GM19035 (cell line): ENCODE measurements at regions not wholly inside any gene's neighbourhood (a gene's known extent, or its start where the extent isn't known, plus 50 kb on each side); places are given as distances from the start of the nearest gene placed in this dataset.

Experiments used
- ATAC-seq: cut with Tn5 transposase; IDR thresholded peaks from one replicate; pipeline ENCODE4 v1.9.1; 2021; ENCODE audit not compliant: unreplicated experiment

DNA sequence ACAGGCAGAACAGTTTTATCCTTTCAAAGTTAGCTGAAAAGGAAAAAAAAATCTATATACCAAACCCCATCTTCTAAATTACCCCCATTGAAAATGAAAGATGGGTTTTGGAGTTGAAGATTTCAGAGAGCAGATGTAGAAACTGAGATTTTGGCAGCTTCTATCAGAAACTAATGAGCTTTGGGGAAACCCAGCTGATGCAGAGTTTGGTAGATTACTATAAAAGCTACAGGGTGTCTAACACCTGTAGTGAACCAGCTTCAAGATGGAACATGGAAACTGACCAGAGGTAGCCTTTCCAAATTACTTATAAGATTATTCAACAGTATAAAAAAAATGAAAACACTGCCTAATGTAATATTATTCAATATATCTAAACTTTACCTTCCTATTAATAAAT, 583.1 kb downstream of the XIRP2 start:
- ATAC-seq = peak; percentile 46

DNA sequence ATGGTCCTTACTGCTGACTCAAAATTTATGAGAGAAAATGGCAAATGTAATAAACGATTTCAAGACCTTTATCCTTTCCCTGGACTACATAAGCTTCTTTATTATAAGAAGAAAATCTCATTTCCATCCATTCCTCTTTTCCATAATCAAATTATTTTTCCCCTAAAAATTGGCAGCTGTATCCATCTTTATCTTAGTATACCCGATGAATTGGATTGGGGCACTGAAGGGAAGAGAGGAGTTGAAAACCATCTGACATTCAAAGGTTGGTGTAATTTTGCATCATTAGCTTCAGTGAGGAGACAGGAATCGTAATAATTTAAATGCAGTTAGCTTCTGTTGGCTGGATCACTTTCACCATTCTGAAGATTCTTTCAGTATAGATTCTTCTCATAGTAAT, 574.1 kb downstream of the XIRP2 start:
- no peak for ATAC-seq

DNA sequence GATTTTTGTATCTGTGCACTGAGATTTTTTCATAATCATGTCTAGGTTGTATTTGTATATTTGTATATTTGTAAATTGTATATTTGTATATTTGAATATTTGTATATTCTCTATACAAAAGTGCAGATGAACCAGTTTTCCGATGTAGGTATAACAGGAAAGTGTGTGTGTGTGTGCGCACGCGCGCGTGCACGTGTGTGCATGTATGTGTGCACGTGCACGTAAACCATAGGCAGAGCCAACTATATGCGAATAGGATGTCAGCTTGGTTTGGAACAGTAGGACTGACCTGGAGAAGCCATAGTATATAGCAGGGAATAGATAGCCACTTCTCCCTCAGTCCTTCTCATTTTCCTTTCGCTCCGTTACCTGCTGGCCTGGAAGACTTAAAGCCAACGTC, 565.8 kb downstream of the XIRP2 start:
- ATAC-seq = no peak

DNA sequence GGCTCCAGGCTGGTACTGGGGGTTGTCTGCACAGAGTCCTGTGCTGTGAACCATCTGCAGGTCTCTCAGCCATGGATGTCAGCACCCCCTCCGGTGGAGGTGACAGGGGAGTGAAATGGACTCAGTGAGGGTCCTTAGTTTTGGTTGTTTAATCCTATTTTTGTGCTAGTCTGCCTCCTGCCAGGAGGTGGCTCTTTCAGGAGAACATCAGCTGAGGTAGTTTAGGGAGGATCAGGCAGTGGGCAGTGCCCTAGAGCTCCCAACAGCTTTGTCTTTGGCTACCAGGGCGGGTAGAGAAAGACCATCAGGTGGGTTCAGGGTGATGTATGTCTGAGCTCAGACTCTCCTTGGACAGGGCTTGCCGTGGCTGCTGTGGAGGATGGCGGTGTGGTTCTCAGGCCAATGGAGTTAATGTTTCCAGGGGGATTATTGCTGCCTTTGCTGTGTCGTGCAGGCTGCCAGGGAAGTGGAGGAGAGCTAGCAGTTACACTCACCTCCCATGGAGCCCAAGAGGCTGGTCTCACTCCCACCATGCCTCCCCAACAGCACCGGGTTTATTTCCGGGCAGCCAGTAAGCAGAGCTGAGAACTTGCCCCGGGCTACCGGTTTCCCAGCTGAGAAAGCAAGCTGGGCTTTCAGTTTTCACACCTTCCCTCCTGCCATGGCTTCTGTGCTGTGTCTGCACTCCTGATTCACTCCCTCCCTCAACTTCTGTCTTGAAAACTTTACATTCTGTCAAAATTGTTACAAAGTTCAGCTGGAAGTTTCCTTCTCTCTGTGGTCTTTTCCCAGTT, 563.4 kb downstream of the XIRP2 start:
- ATAC-seq = no peak

DNA sequence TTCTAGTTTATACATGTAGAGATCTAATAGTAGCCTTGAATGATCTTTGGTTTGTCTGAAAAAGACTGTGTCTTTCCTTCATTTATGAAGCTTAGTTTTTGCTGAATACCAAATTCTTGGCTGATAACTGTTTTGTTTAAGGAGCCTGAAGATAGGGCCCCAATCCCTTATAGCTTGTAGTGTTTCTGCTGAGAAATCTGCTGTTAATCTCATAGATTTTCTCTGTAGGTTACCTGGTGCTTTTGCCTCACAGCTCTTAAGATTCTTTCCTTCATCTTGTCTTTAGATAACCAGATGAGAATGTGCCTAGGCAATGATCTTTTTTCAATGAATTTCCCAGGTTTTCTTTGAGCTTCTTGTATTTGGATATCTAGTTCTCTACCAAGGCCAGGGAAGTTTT, 562.1 kb downstream of the XIRP2 start:
- no peak for ATAC-seq

DNA sequence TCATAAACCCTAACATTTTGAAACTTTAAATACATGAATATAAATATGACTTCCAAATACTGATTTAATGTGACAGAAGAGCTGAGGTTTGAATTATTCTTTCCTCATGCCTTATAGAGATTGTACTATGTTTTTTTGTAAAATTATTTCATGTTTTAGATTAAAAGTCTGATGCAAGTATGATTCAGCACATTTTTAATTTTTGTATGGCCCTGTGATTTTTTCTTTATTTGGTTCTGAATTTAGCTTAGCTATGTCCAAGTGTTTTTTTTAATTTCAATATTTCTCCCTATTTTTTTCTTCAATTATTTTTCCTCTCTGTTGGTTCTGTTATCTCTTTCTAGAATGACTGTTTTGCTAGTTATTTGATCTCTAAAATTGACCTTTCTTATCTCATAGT, 552.1 kb downstream of the XIRP2 start:
- no peak for ATAC-seq

DNA sequence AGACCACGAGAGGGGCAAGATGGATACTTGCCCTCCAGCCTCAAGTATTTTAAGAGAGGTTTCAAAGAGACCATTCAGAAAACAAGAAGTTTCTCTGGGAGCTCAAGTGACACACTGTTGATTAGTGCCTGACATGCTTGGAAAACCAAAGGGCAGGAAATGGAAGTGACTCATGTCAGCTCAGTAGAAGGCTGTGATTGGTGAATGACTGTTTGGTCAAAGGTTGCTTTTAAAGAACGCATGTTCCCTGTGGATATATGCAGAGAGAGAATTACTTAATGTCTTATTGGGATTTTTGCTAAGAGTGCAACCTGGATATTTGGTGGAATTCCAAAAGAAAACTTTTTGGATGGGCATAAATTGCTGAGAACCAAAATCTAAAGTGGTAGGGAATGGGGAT, 549.9 kb downstream of the XIRP2 start:
- no peak for ATAC-seq

DNA sequence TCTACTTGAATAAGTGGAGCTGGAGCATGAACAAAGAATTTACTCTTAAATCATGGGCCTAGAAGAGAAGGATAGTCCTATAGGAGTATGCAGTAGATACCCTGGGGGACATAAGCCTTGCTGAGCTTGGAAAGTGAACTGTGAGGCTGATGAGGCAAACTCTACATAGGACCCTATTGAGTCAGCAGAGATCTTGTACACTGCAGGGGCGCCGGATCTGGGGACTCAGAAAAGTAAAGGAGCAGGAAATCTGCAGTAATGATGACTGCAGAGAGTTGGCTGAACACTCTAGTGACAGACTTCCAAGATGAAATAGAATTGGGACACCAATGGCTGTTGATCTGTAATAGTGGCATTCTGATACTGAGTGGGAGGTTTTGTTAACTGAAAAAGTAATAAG, 543.7 kb downstream of the XIRP2 start:
- ATAC-seq = no peak

DNA sequence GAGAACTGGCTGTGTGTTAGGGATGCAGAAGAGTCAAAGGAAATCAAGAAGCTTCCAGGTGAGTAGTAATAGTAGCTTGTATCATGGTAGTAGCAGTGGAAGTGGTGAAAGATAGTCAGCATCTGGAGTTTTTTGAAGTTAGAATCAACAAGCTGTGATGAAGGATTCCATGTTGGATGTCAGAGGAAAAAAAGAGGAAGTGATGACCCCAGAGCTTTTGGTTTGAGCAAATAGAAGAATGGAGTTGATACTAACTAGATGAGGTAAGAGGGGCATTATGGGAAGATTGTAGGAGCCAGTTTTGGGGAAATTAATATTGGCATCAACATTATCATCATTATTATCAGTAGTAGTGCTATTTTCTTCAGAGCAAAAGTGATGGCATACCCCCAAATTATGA, 542.2 kb downstream of the XIRP2 start:
- no peak for ATAC-seq

DNA sequence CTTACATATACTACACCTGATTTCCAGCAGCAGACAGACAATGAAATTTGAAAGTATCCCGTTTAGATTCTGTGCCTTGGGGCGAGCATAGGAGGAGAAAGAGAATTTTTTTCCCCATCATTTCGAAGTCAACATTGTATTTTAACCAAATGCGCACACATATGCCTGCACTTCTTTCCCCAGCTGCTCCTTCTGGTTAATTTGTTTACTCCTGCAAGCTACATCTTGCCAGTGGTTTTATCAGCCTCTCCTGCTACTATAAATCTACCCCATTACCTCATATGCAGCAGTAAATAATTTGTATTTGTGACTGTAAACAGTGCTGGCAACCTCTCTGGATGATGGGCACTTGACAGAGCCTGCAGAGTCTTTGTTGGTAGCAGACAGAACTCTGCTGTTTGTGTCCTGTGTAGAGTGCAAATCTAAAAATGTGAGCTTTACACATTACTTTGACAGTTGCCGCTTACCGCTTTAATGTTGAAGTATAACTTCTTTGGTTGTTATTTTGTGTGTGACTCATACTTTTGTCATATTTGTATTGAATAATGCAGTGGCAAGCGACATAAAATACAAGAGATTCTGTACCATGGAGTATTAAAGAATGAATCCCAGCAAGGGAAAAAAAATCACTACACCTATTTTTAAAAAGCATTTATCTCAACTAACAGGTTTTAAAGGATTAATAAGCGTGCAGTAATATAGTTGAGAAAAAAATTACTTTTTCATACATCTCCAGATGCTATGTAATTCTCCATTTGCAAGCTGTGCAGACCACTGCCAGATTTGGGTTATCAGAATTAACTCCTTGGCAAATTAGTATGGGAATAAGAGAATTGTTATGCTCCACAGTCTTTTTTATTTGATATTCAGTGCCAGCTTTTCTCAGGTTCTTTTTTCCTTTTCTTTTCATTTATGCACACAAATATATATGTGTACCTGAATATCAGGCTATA, 536.8 kb downstream of the XIRP2 start:
- no peak for ATAC-seq

DNA sequence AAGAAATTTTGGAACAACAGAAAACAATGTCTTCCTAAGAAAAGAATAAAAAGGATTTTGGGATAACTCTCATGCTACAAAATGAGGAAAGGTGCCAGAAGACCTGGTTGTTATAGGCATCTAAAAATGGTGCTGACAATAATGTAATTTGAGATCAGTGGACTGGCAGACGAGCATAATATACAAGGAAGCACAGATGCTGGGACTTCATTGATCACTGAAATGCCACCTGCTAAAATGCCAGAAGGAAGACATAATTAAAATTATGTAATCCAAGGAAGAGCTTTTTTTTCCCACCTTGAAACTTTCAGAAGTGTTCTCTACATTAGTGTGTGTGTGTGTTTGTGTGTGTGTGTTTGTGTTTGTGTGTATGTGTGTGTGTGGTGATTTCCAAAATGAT, 535.9 kb downstream of the XIRP2 start:
- ATAC-seq = no peak

DNA sequence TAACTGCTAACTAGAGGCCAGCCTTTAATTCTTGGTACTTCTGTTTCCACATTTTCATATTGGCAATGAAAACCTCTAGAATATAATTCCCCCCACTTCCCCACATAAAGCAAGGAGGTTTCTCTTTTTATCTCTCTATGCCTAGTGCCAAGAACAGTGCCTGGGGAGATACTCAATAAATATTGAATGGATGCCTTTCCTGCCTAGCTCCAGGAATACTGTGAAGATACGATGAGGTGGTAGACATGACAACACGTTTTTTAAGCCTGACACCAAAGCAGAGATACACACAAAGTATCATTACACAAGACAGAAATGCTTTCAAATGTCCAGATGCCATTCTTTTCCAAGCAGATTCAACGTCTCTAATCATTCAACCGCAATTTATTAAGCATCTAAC, 535.5 kb downstream of the XIRP2 start:
- ATAC-seq = no peak

DNA sequence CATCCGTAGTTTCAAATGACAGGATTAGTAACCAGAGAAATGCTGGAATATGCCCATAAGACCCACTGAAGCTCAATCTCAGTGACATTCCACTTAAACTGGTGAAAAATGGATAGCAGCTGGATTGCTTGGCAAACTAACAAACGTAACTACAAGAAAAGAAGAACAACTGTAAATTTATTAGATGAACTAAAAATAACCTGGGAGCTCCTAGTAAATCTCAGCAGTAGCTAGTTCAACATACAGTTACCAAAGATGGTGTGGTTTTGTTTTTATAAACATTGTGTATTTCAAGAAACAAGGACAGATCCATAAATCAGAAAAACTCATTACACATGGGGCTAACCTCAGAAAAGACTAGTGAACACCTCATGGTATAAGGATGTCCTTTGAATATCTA, 531.9 kb downstream of the XIRP2 start:
- no peak for ATAC-seq

DNA sequence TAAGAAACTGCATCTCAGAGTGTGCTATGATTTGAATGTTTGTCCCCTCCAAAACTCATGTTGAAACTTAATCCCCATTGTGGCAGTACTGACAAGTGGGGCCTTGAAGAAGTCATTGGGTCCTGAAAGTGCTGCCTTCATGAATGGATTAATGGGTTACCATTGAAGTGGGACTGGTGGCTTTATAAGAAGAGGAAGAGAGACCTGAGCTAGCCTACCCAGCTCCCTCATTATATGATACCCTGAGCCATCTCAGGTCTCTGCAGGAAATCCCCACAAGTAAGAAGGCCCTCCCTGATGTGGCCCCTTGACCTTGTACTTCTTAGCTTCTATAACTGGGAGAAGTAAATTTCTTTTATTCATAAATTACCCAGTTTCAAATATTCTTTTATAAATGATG, 526.8 kb downstream of the XIRP2 start:
- ATAC-seq = no peak

DNA sequence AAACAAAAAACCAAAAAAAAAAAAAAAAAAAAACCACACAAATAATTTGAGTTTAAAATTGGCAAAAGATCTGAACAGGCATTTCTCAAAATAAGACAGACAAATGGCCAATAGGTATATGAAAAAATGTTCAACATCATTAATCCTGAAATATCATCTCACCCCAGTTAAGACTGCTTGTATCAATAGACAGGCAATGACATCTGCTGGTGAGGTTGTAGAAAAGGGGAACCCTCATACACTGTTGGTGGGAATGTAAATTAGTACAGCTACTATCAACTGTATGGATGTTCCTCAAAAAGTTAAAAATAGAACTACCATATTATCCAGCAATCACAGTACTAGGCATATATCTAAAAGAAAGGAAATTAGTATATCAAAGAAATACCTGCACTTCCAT, 523.1 kb downstream of the XIRP2 start:
- ATAC-seq = no peak

DNA sequence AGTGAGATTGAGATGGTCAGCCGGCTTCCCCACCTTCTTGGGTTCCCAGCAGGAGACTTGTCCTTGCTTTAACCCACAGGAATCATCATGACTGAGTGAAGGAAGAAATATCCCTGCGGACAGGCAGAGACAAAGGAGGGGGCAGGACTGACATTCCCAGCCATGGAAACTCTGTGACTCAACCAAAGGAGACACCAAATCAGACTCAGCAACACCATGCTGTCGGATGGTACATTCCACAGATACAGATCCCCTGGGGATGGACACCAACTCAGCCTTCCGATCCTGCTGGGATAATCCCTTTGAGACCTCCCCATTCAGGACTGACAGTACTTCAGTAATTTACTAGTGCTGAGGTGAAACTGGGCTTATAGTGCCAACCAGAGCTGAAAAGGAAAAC, 518.3 kb downstream of the XIRP2 start:
- ATAC-seq = no peak

DNA sequence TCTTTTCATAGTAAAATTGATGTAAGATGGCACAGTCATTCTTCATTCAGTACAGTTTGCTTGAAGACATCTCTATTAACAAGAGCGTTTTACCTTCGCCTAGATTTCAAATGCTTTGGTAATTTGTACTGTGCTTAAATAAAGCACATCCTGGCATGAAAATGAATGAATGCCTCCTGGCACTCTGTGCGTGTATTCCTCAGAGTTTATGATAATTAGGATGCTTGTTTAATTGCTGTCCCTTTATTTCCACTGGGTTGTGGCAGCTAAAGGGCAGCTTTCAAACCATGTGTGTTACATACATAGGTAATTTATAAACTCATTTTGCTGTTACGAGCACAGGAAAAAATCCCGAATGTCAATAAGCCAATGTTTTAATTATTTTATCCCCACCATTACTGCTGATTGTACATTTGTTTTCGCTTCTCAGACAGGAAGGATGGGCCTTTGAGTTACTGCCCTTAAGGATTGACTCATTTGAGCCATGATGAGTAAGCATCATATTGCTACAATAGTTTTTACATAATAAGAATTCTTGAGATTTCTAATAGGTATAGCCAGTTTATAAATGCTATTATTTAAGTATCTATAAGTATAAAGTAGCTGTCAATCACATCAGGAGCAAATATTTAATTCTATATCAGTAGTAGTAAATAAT, 516.5 kb downstream of the XIRP2 start:
- ATAC-seq = no peak

DNA sequence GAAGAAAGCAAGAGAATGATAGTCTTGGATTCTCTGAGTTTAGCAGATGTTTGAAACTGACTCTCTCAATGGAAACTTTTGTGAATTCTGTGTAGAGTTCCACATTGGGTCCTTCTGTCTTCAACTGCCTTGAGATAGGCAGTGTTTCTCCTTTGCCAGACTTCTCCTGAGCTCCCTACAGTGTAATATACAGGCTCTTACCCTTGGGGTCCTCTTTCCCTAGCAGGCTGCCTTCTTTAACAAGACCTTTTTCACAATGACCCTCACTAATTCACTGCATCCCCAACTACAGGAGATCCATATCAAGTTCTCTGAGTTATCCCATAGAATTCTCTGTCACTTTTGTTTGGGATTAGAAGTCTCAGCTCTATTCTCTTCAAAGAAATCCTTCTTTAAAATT, 513.0 kb downstream of the XIRP2 start:
- ATAC-seq = no peak

DNA sequence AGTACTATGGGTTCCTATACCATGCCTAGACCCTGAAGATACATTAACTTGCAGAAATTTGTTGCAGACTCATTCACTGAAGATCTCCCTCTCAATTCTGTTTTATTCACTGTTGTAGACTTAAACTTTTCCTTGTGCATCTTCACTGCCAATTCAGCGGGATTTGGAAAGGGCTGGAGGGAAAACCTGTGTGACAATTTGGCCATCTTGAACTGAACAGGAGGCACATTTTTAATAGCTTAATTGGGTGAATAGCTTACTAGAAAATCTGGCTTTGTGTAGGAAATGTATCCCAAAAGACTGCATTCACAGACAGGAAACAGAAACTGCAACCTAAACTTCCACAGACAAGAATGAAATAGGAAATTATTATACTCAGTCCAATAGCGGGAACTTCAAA, 512.3 kb downstream of the XIRP2 start:
- ATAC-seq = no peak

DNA sequence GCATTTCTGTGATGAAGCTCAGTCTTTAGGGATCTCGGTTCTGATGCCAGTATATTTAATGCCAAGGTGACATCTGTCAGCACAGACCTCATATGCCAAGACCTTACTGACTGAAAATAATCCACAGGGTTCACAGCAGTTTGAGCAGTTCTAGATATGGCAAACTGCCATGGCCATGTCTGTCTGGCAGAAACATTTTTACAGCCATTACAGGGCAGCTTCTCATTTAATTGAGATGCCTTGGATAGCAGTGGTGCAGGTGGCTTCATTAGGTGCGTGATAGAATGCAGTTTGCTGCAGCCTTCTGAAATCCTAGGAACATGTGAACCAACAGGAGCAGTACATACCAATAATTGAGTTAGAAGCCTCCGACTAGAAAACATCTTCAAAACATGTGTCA, 510.6 kb downstream of the XIRP2 start:
- no peak for ATAC-seq

DNA sequence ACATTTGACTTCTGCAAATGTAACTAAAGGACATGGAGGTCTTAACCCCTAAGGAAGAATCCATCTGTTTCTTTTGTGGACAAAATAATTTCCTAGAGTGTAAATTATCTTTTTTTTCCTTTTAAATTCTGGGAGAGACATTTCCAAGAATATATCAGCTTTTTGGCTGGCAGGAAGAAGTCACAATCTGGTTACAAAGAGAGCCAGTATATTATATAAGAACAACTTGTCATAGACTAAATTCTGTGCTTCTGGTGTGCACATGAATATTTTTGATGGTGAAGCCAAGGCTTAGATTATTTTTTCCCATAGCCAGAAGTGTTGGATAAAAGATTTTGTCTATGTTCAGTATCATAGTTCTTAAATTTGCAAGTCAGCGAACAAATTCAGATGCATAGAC, 500.6 kb downstream of the XIRP2 start:
- ATAC-seq = no peak

DNA sequence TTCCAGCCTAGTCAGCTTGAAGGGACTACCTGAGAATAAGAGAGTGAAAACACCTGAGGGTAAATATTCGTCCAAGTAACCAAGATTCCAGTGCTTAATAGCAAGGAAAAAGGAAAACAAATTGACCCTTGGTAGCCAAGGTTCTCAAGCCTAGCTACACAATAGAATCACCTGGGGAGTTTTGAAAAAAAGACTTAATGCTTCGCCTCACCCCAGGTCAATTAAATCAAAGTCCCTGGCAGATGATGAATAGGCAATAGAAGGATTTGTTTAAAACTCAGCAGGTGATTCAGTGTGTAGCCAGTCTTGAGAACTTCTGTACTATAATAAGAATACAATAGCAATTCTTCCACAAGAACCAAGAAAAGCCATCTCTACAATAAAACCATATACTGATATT, 500.2 kb downstream of the XIRP2 start:
- ATAC-seq = no peak
